ENCODE measurements at regions not wholly inside any gene's neighbourhood (a gene's known extent, or its start where the extent isn't known, plus 50 kb on each side); places are given as distances from the start of the nearest gene placed in this dataset.
A peak's percentile ranks its signal among the peaks of the same experiment; 100 is the strongest.

DNA sequence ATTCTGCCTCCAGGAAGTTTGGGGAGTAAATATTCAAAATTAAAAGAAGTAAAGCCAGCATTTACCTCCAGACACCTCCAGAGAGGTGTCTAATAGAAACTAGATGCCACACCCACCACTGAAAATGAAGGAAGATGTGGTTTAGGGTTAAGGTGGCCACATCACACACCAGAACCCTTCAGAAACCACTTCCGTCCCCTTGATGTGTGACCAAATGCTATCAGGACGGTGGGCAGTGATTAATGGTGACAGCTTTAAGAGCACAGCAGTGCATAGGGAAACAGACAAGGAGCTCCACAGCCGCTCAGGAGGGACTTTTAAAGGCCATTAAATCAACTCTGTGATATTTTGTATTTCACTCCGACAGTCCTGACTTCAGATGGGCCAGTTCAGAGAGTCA is 295.2 kb downstream of the BRINP1 start:
- H3K4me3 ChIP-seq = no peak overlapping the region
- RAD21 ChIA-PET (ENCODE audit: unreplicated experiment) = no interaction called here
- SMC1A ChIA-PET (ENCODE audit: uncharacterized antibody, unreplicated experiment) = no interaction called here
- BruUV-seq (replicated peaks) = no TSS peak
- FAIRE-seq (no peak), DNase-seq (ENCODE audit: low read depth, low spot score) (peak; percentile 4), ATAC-seq (peak; percentile 63)
- H3K79me2 ChIP-seq (ENCODE audit: control insufficient read depth, insufficient read depth, low read length) = no peaks in the 10 kb centered on the region
- WGBS (ENCODE audit: insufficient coverage, insufficient replicate concordance, low lambda C conversion rate, missing lambda C conversion rate) = 0% methylated on average over 4 of the region's 4 CpGs
- intact Hi-C loops (cut with micrococcal nuclease; ENCODE audit: unreplicated experiment) = no loop called here
- H3K9me3 ChIP-seq (replicated peaks; ENCODE audit: control insufficient read depth, insufficient read depth, low read length) = no peaks in the 10 kb centered on the region
- no peak overlapping the region for H3K9ac ChIP-seq (ENCODE audit: control insufficient read depth, insufficient read depth, low read length)
- POLR2A ChIA-PET = no interaction called here
- in situ Hi-C loops (cut with MboI) = no loop called here
- no peaks in the 10 kb centered on the region for H3K4me1 ChIP-seq (ENCODE audit: control insufficient read depth, insufficient read depth, low read length)
- H3K27ac ChIP-seq (ENCODE audit: control insufficient read depth, insufficient read depth) = no peak overlapping the region
- no peaks in the 10 kb centered on the region for H3K36me3 ChIP-seq (ENCODE audit: control insufficient read depth in 2 of 2, insufficient read depth in 2 of 2, low read length in 1 of 2)
- no peak overlapping the region for H3K4me2 ChIP-seq (ENCODE audit: control insufficient read depth, insufficient read depth)
- no peaks in the 10 kb centered on the region for H4K20me1 ChIP-seq (ENCODE audit: control insufficient read depth, insufficient read depth)
- H3K27me3 ChIP-seq (replicated peaks in 1 of 2; ENCODE audit: control insufficient read depth in 2 of 2, insufficient read depth in 2 of 2, low read length in 1 of 2) = no peaks in the 10 kb centered on the region
- CTCF ChIA-PET = no interaction called here
- H2AFZ ChIP-seq (ENCODE audit: control insufficient read depth, low read depth, low read length) = no peak overlapping the region
- TF ChIP-seq KDM1A (IDR thresholded peaks at IDR 0.05; ENCODE audit: borderline replicate concordance) (no peak), RUNX3 (IDR thresholded peaks at IDR 0.05; ENCODE audit: low read length) (peak; percentile 82), RCOR1 (conservative IDR thresholded peaks at IDR 0.05; ENCODE audit: low read depth, low read length) (no peak), PBX3 (IDR thresholded peaks at IDR 0.05; ENCODE audit: insufficient replicate concordance, low read depth, low read length) (peak; percentile 54), ESRRA (IDR thresholded peaks at IDR 0.05; ENCODE audit: low read length) (no peak), MEF2A (IDR thresholded peaks at IDR 0.05; ENCODE audit: insufficient read depth, low read depth, low read length) (no peak), IKZF2 (IDR thresholded peaks at IDR 0.05) (peak in 1 of 2 experiments; percentile 14; a peak in 1 of 4 replicates), CEBPB (IDR thresholded peaks at IDR 0.05; ENCODE audit: borderline replicate concordance in 1 of 2, low read depth in 2 of 2, low read length in 2 of 2) (no peak), SIN3A (IDR thresholded peaks at IDR 0.05; ENCODE audit: low read depth, low read length) (no peak), RELA (IDR thresholded peaks at IDR 0.05; ENCODE audit: borderline replicate concordance, partially characterized antibody) (no peak), HDAC2 (IDR thresholded peaks at IDR 0.05) (no peak), BHLHE40 (IDR thresholded peaks at IDR 0.05; ENCODE audit: borderline replicate concordance in 1 of 2, low read depth in 2 of 2, low read length in 1 of 2) (no peak), SP1 (IDR thresholded peaks at IDR 0.05; ENCODE audit: low read depth, low read length) (no peak), EGR1 (IDR thresholded peaks at IDR 0.05; ENCODE audit: borderline replicate concordance in 1 of 2, low read depth in 2 of 2, low read length in 2 of 2) (no peak), PKNOX1 (IDR thresholded peaks at IDR 0.05) (peak; percentile 51; the same call in 1 of the 2 replicates), TAF1 (IDR thresholded peaks at IDR 0.05; ENCODE audit: borderline replicate concordance, low read depth, low read length) (no peak), TCF7 (IDR thresholded peaks at IDR 0.05; ENCODE audit: borderline replicate concordance) (peak; percentile 65; the same call in 1 of the 2 replicates), NR2F1 (conservative IDR thresholded peaks at IDR 0.05) (no peak), RB1 (IDR thresholded peaks at IDR 0.05; ENCODE audit: borderline replicate concordance) (no peak)
- TF ChIP-seq, protein P1, sequence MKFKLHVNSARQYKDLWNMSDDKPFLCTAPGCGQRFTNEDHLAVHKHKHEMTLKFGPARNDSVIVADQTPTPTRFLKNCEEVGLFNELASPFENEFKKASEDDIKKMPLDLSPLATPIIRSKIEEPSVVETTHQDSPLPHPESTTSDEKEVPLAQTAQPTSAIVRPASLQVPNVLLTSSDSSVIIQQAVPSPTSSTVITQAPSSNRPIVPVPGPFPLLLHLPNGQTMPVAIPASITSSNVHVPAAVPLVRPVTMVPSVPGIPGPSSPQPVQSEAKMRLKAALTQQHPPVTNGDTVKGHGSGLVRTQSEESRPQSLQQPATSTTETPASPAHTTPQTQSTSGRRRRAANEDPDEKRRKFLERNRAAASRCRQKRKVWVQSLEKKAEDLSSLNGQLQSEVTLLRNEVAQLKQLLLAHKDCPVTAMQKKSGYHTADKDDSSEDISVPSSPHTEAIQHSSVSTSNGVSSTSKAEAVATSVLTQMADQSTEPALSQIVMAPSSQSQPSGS (IDR thresholded peaks at IDR 0.05; ENCODE audit: low read length) = no peak

Measured in GM12878 (cell line).